ENCODE measurements at regions not wholly inside any gene's neighbourhood (a gene's known extent, or its start where the extent isn't known, plus 50 kb on each side); places are given as distances from the start of the nearest gene placed in this dataset.

- Mint-ChIP-seq H3K27ac (no peak overlapping the region), H3K27me3 (no peaks in the 10 kb centered on the region), H3K4me1 (no peaks in the 10 kb centered on the region), H3K9me3 (peaks cover 4% of the 10 kb centered on the region), H3K36me3 (no peaks in the 10 kb centered on the region), H3K4me3 (no peak overlapping the region)
- DNase-seq: no peak
- CTCF ChIA-PET: no interaction called here
Measured at GRCh38 chr10:36494371-36494770, 631.0 kb upstream of the ANKRD30A start.

GRCh38 chr10:36493516-36493880, 631.9 kb upstream of the ANKRD30A start:
- no peak overlapping the region for H3K4me3 Mint-ChIP-seq
- no peak overlapping the region for H3K27ac Mint-ChIP-seq
- H3K4me1 Mint-ChIP-seq: no peaks in the 10 kb centered on the region
- no peaks in the 10 kb centered on the region for H3K27me3 Mint-ChIP-seq
- CTCF ChIA-PET: no interaction called here
- H3K36me3 Mint-ChIP-seq: no peaks in the 10 kb centered on the region
- H3K9me3 Mint-ChIP-seq: no peaks in the 10 kb centered on the region
- no peak for DNase-seq

GRCh38 chr10:36492590-36493515, 632.5 kb upstream of the ANKRD30A start:
- CTCF ChIA-PET: no interaction called here
- Mint-ChIP-seq H3K4me3 (no peak overlapping the region), H3K27ac (no peak overlapping the region), H3K27me3 (no peaks in the 10 kb centered on the region), H3K9me3 (no peaks in the 10 kb centered on the region), H3K4me1 (no peaks in the 10 kb centered on the region), H3K36me3 (no peaks in the 10 kb centered on the region)
- DNase-seq: no peak

- Mint-ChIP-seq H3K4me3 (no peak overlapping the region), H3K9me3 (no peaks in the 10 kb centered on the region), H3K36me3 (no peaks in the 10 kb centered on the region), H3K27me3 (no peaks in the 10 kb centered on the region), H3K27ac (no peak overlapping the region), H3K4me1 (no peaks in the 10 kb centered on the region)
- DNase-seq: no peak
- CTCF ChIA-PET: no interaction called here
Measured at GRCh38 chr10:36491926-36492325, 633.5 kb upstream of the ANKRD30A start.

- peaks cover under 1% of the 10 kb centered on the region for H3K9me3 Mint-ChIP-seq
- H3K27ac Mint-ChIP-seq: no peak overlapping the region
- CTCF ChIA-PET: no interaction called here
- H3K36me3 Mint-ChIP-seq: no peaks in the 10 kb centered on the region
- no peak overlapping the region for H3K4me3 Mint-ChIP-seq
- H3K4me1 Mint-ChIP-seq: no peaks in the 10 kb centered on the region
- no peak for DNase-seq
- H3K27me3 Mint-ChIP-seq: no peaks in the 10 kb centered on the region
Measured at GRCh38 chr10:36489611-36490228, 635.7 kb upstream of the ANKRD30A start.

GRCh38 chr10:36489181-36489580, 636.2 kb upstream of the ANKRD30A start:
- CTCF ChIA-PET: no interaction called here
- DNase-seq: no peak
- Mint-ChIP-seq H3K9me3 (peaks cover 5% of the 10 kb centered on the region), H3K27me3 (no peaks in the 10 kb centered on the region), H3K27ac (no peak overlapping the region), H3K4me3 (no peak overlapping the region), H3K4me1 (no peaks in the 10 kb centered on the region), H3K36me3 (no peaks in the 10 kb centered on the region)

GRCh38 chr10:36488579-36488978, 636.8 kb upstream of the ANKRD30A start:
- no peak overlapping the region for H3K27ac Mint-ChIP-seq
- H3K36me3 Mint-ChIP-seq: no peaks in the 10 kb centered on the region
- CTCF ChIA-PET: no interaction called here
- no peaks in the 10 kb centered on the region for H3K4me1 Mint-ChIP-seq
- H3K9me3 Mint-ChIP-seq: peaks cover 5% of the 10 kb centered on the region
- no peaks in the 10 kb centered on the region for H3K27me3 Mint-ChIP-seq
- H3K4me3 Mint-ChIP-seq: no peak overlapping the region
- no peak for DNase-seq

- peaks cover 2% of the 10 kb centered on the region for H3K9me3 Mint-ChIP-seq
- H3K4me1 Mint-ChIP-seq: no peaks in the 10 kb centered on the region
- CTCF ChIA-PET: no interaction called here
- no peaks in the 10 kb centered on the region for H3K36me3 Mint-ChIP-seq
- no peak for DNase-seq
- H3K27ac Mint-ChIP-seq: no peak overlapping the region
- H3K4me3 Mint-ChIP-seq: no peak overlapping the region
- no peaks in the 10 kb centered on the region for H3K27me3 Mint-ChIP-seq
Measured at GRCh38 chr10:36479073-36479472, 646.3 kb upstream of the ANKRD30A start.

GRCh38 chr10:36476399-36476798, 649.0 kb upstream of the ANKRD30A start:
- Mint-ChIP-seq H3K4me3 (no peak overlapping the region), H3K4me1 (no peaks in the 10 kb centered on the region), H3K9me3 (no peaks in the 10 kb centered on the region), H3K36me3 (no peaks in the 10 kb centered on the region), H3K27ac (no peak overlapping the region), H3K27me3 (no peaks in the 10 kb centered on the region)
- CTCF ChIA-PET: no interaction called here
- no peak for DNase-seq

- no peaks in the 10 kb centered on the region for H3K36me3 Mint-ChIP-seq
- no peak overlapping the region for H3K27ac Mint-ChIP-seq
- DNase-seq: no peak
- H3K4me1 Mint-ChIP-seq: no peaks in the 10 kb centered on the region
- H3K27me3 Mint-ChIP-seq: no peaks in the 10 kb centered on the region
- CTCF ChIA-PET: no interaction called here
- H3K4me3 Mint-ChIP-seq: no peak overlapping the region
- H3K9me3 Mint-ChIP-seq: no peaks in the 10 kb centered on the region
Measured at GRCh38 chr10:36475746-36476145, 649.7 kb upstream of the ANKRD30A start.

GRCh38 chr10:36474456-36474855, 650.9 kb upstream of the ANKRD30A start:
- H3K36me3 Mint-ChIP-seq: no peaks in the 10 kb centered on the region
- H3K9me3 Mint-ChIP-seq: no peaks in the 10 kb centered on the region
- H3K27me3 Mint-ChIP-seq: no peaks in the 10 kb centered on the region
- no peak overlapping the region for H3K4me3 Mint-ChIP-seq
- CTCF ChIA-PET: no interaction called here
- no peak for DNase-seq
- H3K4me1 Mint-ChIP-seq: no peaks in the 10 kb centered on the region
- no peak overlapping the region for H3K27ac Mint-ChIP-seq

- Mint-ChIP-seq H3K27me3 (no peaks in the 10 kb centered on the region), H3K4me1 (no peaks in the 10 kb centered on the region), H3K36me3 (no peaks in the 10 kb centered on the region), H3K9me3 (no peaks in the 10 kb centered on the region), H3K27ac (no peak overlapping the region), H3K4me3 (no peak overlapping the region)
- CTCF ChIA-PET: no interaction called here
- DNase-seq: no peak
Measured at GRCh38 chr10:36473122-36473521, 652.3 kb upstream of the ANKRD30A start.

GRCh38 chr10:36469585-36469984, 655.8 kb upstream of the ANKRD30A start:
- H3K27ac Mint-ChIP-seq: no peak overlapping the region
- no peak overlapping the region for H3K4me3 Mint-ChIP-seq
- CTCF ChIA-PET: no interaction called here
- H3K4me1 Mint-ChIP-seq: no peaks in the 10 kb centered on the region
- H3K27me3 Mint-ChIP-seq: no peaks in the 10 kb centered on the region
- DNase-seq: no peak
- H3K9me3 Mint-ChIP-seq: no peaks in the 10 kb centered on the region
- no peaks in the 10 kb centered on the region for H3K36me3 Mint-ChIP-seq

GRCh38 chr10:36468620-36469019, 656.8 kb upstream of the ANKRD30A start:
- Mint-ChIP-seq H3K36me3 (no peaks in the 10 kb centered on the region), H3K9me3 (no peaks in the 10 kb centered on the region), H3K27me3 (no peaks in the 10 kb centered on the region), H3K4me3 (no peak overlapping the region), H3K4me1 (no peaks in the 10 kb centered on the region), H3K27ac (no peak overlapping the region)
- CTCF ChIA-PET: no interaction called here
- DNase-seq: no peak

- CTCF ChIA-PET: no interaction called here
- Mint-ChIP-seq H3K4me1 (no peaks in the 10 kb centered on the region), H3K27ac (no peak overlapping the region), H3K27me3 (no peaks in the 10 kb centered on the region), H3K36me3 (no peaks in the 10 kb centered on the region), H3K9me3 (peaks cover 5% of the 10 kb centered on the region), H3K4me3 (no peak overlapping the region)
- no peak for DNase-seq
Measured at GRCh38 chr10:36465604-36466379, 659.6 kb upstream of the ANKRD30A start.

Data from activated naive CD4-positive, alpha-beta T cell treated with anti-CD3 and anti-CD28 coated beads, Interleukin-2, amount 10 ng/mL, durations not matched to agents 7 days and 5 days (primary cell).